HCT116 (cell line): ENCODE measurements at regions not wholly inside any gene's neighbourhood (a gene's known extent, or its start where the extent isn't known, plus 50 kb on each side); places are given as distances from the start of the nearest gene placed in this dataset.

Source experiments
- ATAC-seq: fragments of 200-7000 bp; cut with Tn5 transposase; 2 replicates; pipeline ENCODE4 v1.9.1; 2020; ENCODE audit warnings: mild to moderate bottlenecking, moderate library complexity
- BruUV-seq: library from RNA; stranded (reverse); fragments of 400-500 nt; replicated peaks from 2 replicates; lab custom pipeline; 2021; lab: Mats Ljungman, UMichigan
- CTCF ChIA-PET: fragments of 300-600 bp; sonication (Branson Sonifier 250); formaldehyde crosslinking; loops from one replicate; lab custom pipeline; 2021; ENCODE audit warnings: antibody characterized with exemption; lab: Charles Lee
- POLR2A ChIA-PET: fragments of 300-600, 350-600 bp; sonication (Branson Sonifier 250); formaldehyde crosslinking; loops from one replicate; lab custom pipeline; 2021; ENCODE audit warnings: antibody characterized with exemption; lab: Charles Lee
- RAD21 ChIA-PET, 2 experiments: fragments of 300-600 bp; sonication (Branson Sonifier 250); formaldehyde crosslinking; loops; one replicate each; lab custom pipeline; 2023; ENCODE audit warnings: low total read pairs in 2 of 2; ENCODE audit not compliant: uncharacterized antibody in 2 of 2, unreplicated experiment in 2 of 2, low non-redundant PET in 1 of 2; lab: Charles Lee
- DNase-seq: peaks from one replicate; pipeline ENCODE4 v3.0.0-alpha.2; 2010; ENCODE audit warnings: low read depth, low spot score
- H2AFZ ChIP-seq: fragments of 200-600 bp; shearing (Covaris generic), sonication (generic); 2 replicates; pipeline ENCODE4 v1.6.1; 2017; ENCODE audit warnings: low read depth, mixed run types, mixed read lengths, antibody characterized with exemption, low read length; ENCODE audit not compliant: poor library complexity, severe bottlenecking
- H3K27ac ChIP-seq: 2 replicates; pipeline ENCODE4 v1.5.1; 2012; ENCODE audit warnings: low read depth, low read length
- H3K27me3 ChIP-seq: fragments of 200-600 bp; sonication (generic); 2 replicates; pipeline ENCODE4 v1.6.1; 2016; ENCODE audit warnings: mixed run types, low read length, mixed read lengths; ENCODE audit not compliant: insufficient read depth
- H3K36me3 ChIP-seq, 2 experiments: fragments of 200-500 bp in 1 of 2; fragments of 200-600 bp in 1 of 2; sonication (Bioruptor generic) in 1 of 2; sonication (generic) in 1 of 2; 2 replicates each; pipeline versions ENCODE4 v1.5.1 to v1.6.1; 2014 to 2016; ENCODE audit warnings: low read length in 2 of 2, inconsistent platforms in 1 of 2, mixed read lengths in 1 of 2, mixed run types in 1 of 2; ENCODE audit not compliant: insufficient read depth in 2 of 2, control insufficient read depth in 1 of 2
- H3K4me1 ChIP-seq, 2 experiments: fragments of 200-600 bp in 1 of 2; sonication (generic) in 1 of 2; 2 replicates each; pipeline versions ENCODE4 v1.5.1 to v1.6.1; 2012 to 2017; ENCODE audit warnings: low read length in 2 of 2, inconsistent platforms in 1 of 2, mild to moderate bottlenecking in 1 of 2, mixed read lengths in 1 of 2, mixed run types in 1 of 2, moderate library complexity in 1 of 2; ENCODE audit not compliant: insufficient read depth in 2 of 2, control insufficient read depth in 1 of 2
- H3K4me2 ChIP-seq: fragments of 200-600 bp; sonication (generic); 2 replicates; pipeline ENCODE4 v1.6.1; 2017; ENCODE audit warnings: mixed run types, low read length, mixed read lengths
- H3K4me3 ChIP-seq, 2 experiments: fragments of 200-600 bp in 1 of 2; sonication (generic) in 1 of 2; replicated peaks in 1 of 2; 2 replicates each; pipeline ENCODE4 v1.5.1; 2011 to 2016; ENCODE audit warnings: low read length in 2 of 2, control low read depth in 1 of 2, low read depth in 1 of 2, mild to moderate bottlenecking in 1 of 2, mixed read lengths in 1 of 2, mixed run types in 1 of 2
- H3K79me2 ChIP-seq: fragments of 200-600 bp; sonication (generic); 2 replicates; pipeline ENCODE4 v1.6.1; 2017; ENCODE audit warnings: mild to moderate bottlenecking, mixed run types, low read length, moderate library complexity, mixed read lengths; ENCODE audit not compliant: insufficient read depth
- H3K9ac ChIP-seq: fragments of 200-600 bp; sonication (generic); 2 replicates; pipeline ENCODE4 v1.6.1; 2016; ENCODE audit warnings: low read length, mixed read lengths
- H3K9me2 ChIP-seq: fragments of 200-600 bp; sonication (generic), shearing (Covaris generic); 2 replicates; pipeline ENCODE4 v1.6.1; 2017; ENCODE audit warnings: mixed run types, mild to moderate bottlenecking, moderate library complexity; ENCODE audit not compliant: insufficient read depth
- H3K9me3 ChIP-seq, 2 experiments: fragments of 200-500 bp in 1 of 2; fragments of 200-600 bp in 1 of 2; sonication (Bioruptor generic) in 1 of 2; sonication (generic) in 1 of 2; 2 replicates each; pipeline ENCODE4 v1.6.1; 2014 to 2017; ENCODE audit warnings: low read length in 2 of 2, mixed read lengths in 2 of 2, inconsistent platforms in 1 of 2, low read depth in 1 of 2, mild to moderate bottlenecking in 1 of 2, mixed run types in 1 of 2, moderate library complexity in 1 of 2; ENCODE audit not compliant: control insufficient read depth in 1 of 2, insufficient read depth in 1 of 2
- H4K20me1 ChIP-seq: fragments of 200-600 bp; sonication (generic), shearing (Covaris generic); 2 replicates; pipeline ENCODE4 v1.6.1; 2017; ENCODE audit warnings: mixed run types, mild to moderate bottlenecking, moderate library complexity; ENCODE audit not compliant: insufficient read depth
- CBX3 ChIP-seq: IDR thresholded peaks from 2 replicates; pipeline ENCODE4 v1.6.1; 2012; ENCODE audit warnings: low read depth
- EZH2phosphoT487 ChIP-seq: fragments of 200-600 bp; IDR thresholded peaks from 2 replicates; pipeline ENCODE4 v1.6.1; 2018; ENCODE audit warnings: antibody characterized with exemption, borderline replicate concordance
- FOSL1 ChIP-seq: IDR thresholded peaks from 2 replicates; pipeline ENCODE4 v1.6.1; 2012; ENCODE audit warnings: low read depth
- POLR2A ChIP-seq: IDR thresholded peaks from 2 replicates; pipeline ENCODE4 v1.7.0; 2011; ENCODE audit warnings: borderline replicate concordance; ENCODE audit not compliant: insufficient read depth, insufficient read length; ENCODE audit errors: extremely low read depth
- SIN3A ChIP-seq: IDR thresholded peaks from 2 replicates; pipeline ENCODE4 v1.6.1; 2012; ENCODE audit warnings: low read depth
- SP1 ChIP-seq: IDR thresholded peaks from 2 replicates; pipeline ENCODE4 v1.6.1; 2012; ENCODE audit warnings: low read depth
- TCF7L2 ChIP-seq: IDR thresholded peaks from 2 replicates; pipeline ENCODE4 v1.7.0; 2011; ENCODE audit warnings: borderline replicate concordance, inconsistent platforms; ENCODE audit not compliant: insufficient read depth, insufficient read length; ENCODE audit errors: extremely low read depth
- YY1 ChIP-seq: IDR thresholded peaks from 2 replicates; pipeline ENCODE4 v1.6.1; 2011; ENCODE audit warnings: low read length, low read depth, moderate library complexity, mild to moderate bottlenecking; ENCODE audit not compliant: insufficient replicate concordance; ENCODE audit errors: extremely low read depth
- intact Hi-C: fragments of 100-400 bp; cut with micrococcal nuclease; formaldehyde crosslinking; loops from 2 replicates; pipeline ENCODE4 v1.10.0; 2022
- TF ChIP-seq, protein P1 (sequence below): IDR thresholded peaks from 2 replicates; pipeline ENCODE4 v1.6.1; 2012
- TF ChIP-seq, protein P2 (sequence below): IDR thresholded peaks from 2 replicates; pipeline ENCODE4 v1.6.1; 2011; ENCODE audit warnings: mild to moderate bottlenecking, low read length, moderate library complexity; ENCODE audit not compliant: insufficient replicate concordance; ENCODE audit errors: extremely low read depth

DNA sequence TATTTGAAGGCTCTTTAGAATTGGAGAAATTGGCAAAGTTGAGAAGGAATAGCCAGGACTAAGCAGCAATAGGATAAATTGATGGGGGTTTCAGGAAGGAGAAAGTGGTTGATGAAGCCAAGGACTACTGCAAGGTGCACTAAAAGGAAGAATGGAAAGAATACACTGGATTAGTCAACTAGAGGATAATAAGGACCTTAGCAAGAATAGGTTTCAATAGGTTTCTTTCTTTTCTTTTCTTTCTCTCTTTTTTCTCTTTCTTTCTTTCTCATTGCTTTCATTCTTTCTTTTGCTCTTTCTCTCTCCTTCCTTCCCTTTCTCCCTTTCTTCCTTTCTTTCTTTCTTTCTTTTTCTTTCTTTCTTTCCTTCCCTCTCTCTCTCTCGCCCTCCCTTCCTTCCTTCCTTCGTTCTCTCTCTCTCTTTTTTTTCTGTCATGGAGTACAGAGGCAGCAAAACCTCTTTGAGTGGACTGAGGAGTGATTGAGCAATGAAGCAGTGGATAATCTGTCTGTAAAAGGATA lies 234.4 kb upstream of the TMC3 start:
- H3K79me2 ChIP-seq, result no peaks in the 10 kb centered on the region
- H3K27ac ChIP-seq, result no peak overlapping the region
- intact Hi-C loops, result no loop called here
- ATAC-seq (no peak), DNase-seq (no peak)
- POLR2A ChIA-PET, result no interaction called here
- no peak overlapping the region for H2AFZ ChIP-seq
- RAD21 ChIA-PET, result no interaction called here
- no peaks in the 10 kb centered on the region for H3K9me2 ChIP-seq
- no peak overlapping the region for H3K9ac ChIP-seq
- H3K4me3 ChIP-seq, result no peak overlapping the region
- H3K36me3 ChIP-seq, result no peaks in the 10 kb centered on the region
- CTCF ChIA-PET, result no interaction called here
- no peaks in the 10 kb centered on the region for H4K20me1 ChIP-seq
- BruUV-seq, result no TSS peak
- no peaks in the 10 kb centered on the region for H3K9me3 ChIP-seq
- peaks cover 25% of the 10 kb centered on the region; the same call in 1 of the 2 replicates for H3K27me3 ChIP-seq
- H3K4me1 ChIP-seq, result no peaks in the 10 kb centered on the region
- H3K4me2 ChIP-seq, result no peak overlapping the region
- TF ChIP-seq YY1 (no peak), POLR2A (no peak), FOSL1 (no peak), SIN3A (no peak), CBX3 (no peak), TCF7L2 (no peak), EZH2phosphoT487 (no peak), SP1 (no peak)
- TF ChIP-seq, protein P1, sequence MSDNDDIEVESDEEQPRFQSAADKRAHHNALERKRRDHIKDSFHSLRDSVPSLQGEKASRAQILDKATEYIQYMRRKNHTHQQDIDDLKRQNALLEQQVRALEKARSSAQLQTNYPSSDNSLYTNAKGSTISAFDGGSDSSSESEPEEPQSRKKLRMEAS, result no peak
- TF ChIP-seq, protein P2, sequence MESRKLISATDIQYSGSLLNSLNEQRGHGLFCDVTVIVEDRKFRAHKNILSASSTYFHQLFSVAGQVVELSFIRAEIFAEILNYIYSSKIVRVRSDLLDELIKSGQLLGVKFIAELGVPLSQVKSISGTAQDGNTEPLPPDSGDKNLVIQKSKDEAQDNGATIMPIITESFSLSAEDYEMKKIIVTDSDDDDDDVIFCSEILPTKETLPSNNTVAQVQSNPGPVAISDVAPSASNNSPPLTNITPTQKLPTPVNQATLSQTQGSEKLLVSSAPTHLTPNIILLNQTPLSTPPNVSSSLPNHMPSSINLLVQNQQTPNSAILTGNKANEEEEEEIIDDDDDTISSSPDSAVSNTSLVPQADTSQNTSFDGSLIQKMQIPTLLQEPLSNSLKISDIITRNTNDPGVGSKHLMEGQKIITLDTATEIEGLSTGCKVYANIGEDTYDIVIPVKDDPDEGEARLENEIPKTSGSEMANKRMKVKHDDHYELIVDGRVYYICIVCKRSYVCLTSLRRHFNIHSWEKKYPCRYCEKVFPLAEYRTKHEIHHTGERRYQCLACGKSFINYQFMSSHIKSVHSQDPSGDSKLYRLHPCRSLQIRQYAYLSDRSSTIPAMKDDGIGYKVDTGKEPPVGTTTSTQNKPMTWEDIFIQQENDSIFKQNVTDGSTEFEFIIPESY, result no peak
